Central memory CD8-positive, alpha-beta T cell (primary cell): ENCODE measurements at regions not wholly inside any gene's neighbourhood (a gene's known extent, or its start where the extent isn't known, plus 50 kb on each side); places are given as distances from the start of the nearest gene placed in this dataset.
"Not testable (repeated sequence)": the region's sequence is repeated elsewhere in the genome, so short reads cannot be mapped to it uniquely, and the experiment has no call there.

ENCODE experiments used
- ATAC-seq: fragments of 150-1000 bp; cut with Tn5 transposase; replicated peaks from 2 replicates; pipeline ENCODE4 v1.10.0; 2022; ENCODE audit warnings: mild to moderate bottlenecking, moderate FRiP score, moderate number of reproducible peaks; ENCODE audit not compliant: poor library complexity, severe bottlenecking; ENCODE audit errors: extremely low read depth
- DNase-seq, 2 donors: peaks; one replicate each; pipeline ENCODE4 v3.0.0; 2021; ENCODE audit warnings: low spot score in 2 of 2
- H3K27ac Mint-ChIP-seq: one replicate; pipeline ENCODE4 v1.8.0; 2022; ENCODE audit warnings: low read depth, mild to moderate bottlenecking, moderate library complexity, mixed read lengths
- H3K27me3 Mint-ChIP-seq: one replicate; pipeline ENCODE4 v1.8.0; 2022; ENCODE audit warnings: mixed read lengths
- H3K36me3 Mint-ChIP-seq: one replicate; pipeline ENCODE4 v1.8.0; 2022; ENCODE audit warnings: mild to moderate bottlenecking, moderate library complexity, mixed read lengths; ENCODE audit not compliant: insufficient read depth
- H3K4me1 Mint-ChIP-seq: one replicate; pipeline ENCODE4 v1.8.0; 2022; ENCODE audit warnings: mixed read lengths
- H3K4me3 Mint-ChIP-seq: one replicate; pipeline ENCODE4 v1.8.0; 2022; ENCODE audit warnings: mild to moderate bottlenecking, moderate library complexity, mixed read lengths
- H3K9me3 Mint-ChIP-seq: one replicate; pipeline ENCODE4 v1.8.0; 2022; ENCODE audit warnings: mixed read lengths

DNA sequence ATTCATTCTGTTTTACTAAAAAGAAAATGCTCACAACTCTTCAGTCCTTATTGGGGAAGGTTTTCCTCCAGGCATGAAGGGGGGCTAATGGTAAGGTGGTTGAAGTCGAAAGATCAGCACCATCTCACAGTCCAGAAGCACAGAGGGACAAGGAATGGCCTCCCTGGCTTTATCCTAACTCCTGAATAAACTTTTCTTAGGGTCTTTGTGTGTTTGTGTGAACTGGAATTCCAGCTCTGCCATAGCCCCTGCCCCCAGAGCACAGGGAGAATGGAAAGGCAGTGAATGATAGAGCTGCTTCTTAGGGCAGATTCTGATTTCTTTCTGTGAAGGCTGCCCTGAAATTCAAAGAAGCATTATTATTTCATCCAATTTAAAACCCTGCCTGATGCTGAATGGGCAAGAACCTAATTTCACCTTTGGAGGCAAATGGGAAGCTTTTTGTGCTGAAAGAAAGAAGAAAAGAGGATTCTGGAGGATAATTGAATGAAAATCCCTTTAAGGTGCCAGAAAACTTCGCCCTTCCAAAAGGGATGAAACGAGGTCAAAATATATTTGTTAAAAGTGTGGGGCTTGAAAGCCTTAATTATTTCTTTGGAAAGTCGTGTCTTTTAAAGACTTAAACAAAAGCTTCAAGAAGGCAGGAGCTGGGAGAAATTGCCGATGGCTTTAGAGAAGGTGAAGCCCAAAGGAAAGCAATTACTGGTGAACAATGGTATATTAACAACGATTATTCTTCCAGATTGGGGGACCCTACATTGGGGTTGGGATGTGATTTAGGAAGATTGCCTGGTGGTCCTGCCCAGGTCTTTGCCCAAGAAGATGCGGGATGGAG is 259.9 kb upstream of the RGMA start:
- no peak overlapping the region for H3K4me3 Mint-ChIP-seq
- ATAC-seq (no peak), DNase-seq (no peak)
- no peaks in the 10 kb centered on the region for H3K9me3 Mint-ChIP-seq
- H3K27ac Mint-ChIP-seq, result no peak overlapping the region
- no peaks in the 10 kb centered on the region for H3K36me3 Mint-ChIP-seq
- peaks cover 60% of the 10 kb centered on the region for H3K27me3 Mint-ChIP-seq
- H3K4me1 Mint-ChIP-seq, result no peaks in the 10 kb centered on the region

DNA sequence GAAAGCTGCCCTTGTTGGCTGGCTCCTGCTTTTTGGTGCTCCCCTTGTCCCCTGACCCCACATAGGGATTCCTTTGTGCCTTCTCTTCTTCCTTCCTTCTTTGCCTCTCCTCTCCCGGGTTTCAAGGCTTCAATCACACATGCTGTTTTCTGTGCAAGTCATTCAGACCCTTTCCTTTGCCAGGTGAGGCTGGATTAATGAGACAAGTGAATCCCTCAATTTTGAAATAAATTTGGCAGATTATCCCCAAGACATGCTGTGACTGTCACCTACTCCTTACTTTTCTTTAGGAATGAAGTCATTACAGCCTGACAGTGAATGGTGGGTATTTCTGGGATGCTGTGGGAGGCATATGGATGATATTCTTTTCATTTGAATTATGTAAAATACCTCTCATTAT is 259.0 kb upstream of the RGMA start:
- Mint-ChIP-seq H3K9me3 (no peaks in the 10 kb centered on the region), H3K4me1 (no peaks in the 10 kb centered on the region), H3K36me3 (no peaks in the 10 kb centered on the region), H3K4me3 (no peak overlapping the region), H3K27ac (no peak overlapping the region), H3K27me3 (peaks cover 68% of the 10 kb centered on the region)
- ATAC-seq (no peak), DNase-seq (no peak)

DNA sequence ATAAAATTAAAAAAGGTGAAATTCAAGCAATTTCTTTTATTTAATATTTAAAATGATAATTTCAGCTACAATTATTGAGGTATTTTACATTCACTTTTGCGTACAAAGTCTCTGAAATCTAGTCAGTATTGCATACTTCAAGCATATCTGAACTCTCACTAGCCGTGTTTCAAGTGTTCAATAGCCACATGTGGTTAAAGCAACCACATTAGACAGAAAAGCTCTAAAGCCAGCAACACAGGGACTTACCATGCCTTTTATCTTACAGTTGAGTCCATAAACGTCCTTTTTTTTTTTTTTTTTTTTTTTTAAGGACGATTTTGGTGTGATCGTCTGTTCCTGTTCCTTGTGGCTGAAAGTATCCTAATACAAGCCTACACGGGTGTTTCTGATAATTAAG is 257.0 kb upstream of the RGMA start:
- Mint-ChIP-seq H3K4me3 (no peak overlapping the region), H3K36me3 (no peaks in the 10 kb centered on the region), H3K9me3 (no peaks in the 10 kb centered on the region), H3K4me1 (no peaks in the 10 kb centered on the region), H3K27ac (no peak overlapping the region), H3K27me3 (peaks cover 76% of the 10 kb centered on the region)
- no peak for ATAC-seq
- no peak for DNase-seq

DNA sequence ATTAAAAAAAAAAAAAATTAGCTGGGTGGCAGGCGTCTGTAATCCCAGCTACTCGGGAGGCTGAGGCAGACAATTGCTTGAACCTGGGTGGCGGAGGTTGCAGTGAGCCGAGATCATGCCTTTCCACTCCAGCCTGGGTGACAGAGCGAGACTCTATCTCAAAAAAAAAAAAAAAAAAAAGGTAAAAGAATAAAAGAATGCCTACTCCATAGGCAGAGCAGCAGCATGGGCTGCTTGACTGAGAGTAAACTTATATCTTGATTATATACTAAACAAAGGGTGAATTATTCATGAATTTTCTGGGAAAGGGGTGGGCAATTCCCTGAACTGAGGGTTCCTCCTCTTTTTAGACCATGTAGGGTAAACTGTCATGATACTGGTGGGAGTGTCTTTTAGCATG is 254.4 kb upstream of the RGMA start:
- ATAC-seq, H3K4me3 Mint-ChIP-seq, DNase-seq, H3K36me3 Mint-ChIP-seq, H3K9me3 Mint-ChIP-seq, H3K27ac Mint-ChIP-seq, H3K4me1 Mint-ChIP-seq: not testable (repeated sequence)
- H3K27me3 Mint-ChIP-seq, result peaks cover 63% of the 10 kb centered on the region

DNA sequence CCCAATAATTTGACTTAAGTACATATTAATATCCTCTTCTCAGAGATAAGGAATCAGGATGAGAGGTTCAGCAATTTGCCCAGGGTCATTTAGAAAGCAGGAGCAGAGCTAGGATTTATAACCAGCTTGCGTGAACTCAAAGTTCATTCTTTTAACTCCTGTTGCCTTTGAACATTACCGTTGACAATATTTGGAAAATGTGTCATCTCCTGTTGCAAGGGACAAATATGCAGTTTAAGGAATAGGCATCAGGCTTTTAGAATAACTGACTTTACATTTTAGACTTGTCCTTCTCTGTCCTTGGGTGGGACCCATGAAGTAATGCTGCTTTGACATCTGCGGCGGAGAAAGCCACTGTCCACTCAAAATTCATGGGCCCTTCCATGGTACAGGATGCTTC is 252.2 kb upstream of the RGMA start:
- H3K27ac Mint-ChIP-seq, result no peak overlapping the region
- no peaks in the 10 kb centered on the region for H3K9me3 Mint-ChIP-seq
- no peaks in the 10 kb centered on the region for H3K4me1 Mint-ChIP-seq
- H3K4me3 Mint-ChIP-seq, result no peak overlapping the region
- H3K27me3 Mint-ChIP-seq, result peaks cover 59% of the 10 kb centered on the region
- DNase-seq (no peak), ATAC-seq (no peak)
- H3K36me3 Mint-ChIP-seq, result no peaks in the 10 kb centered on the region

DNA sequence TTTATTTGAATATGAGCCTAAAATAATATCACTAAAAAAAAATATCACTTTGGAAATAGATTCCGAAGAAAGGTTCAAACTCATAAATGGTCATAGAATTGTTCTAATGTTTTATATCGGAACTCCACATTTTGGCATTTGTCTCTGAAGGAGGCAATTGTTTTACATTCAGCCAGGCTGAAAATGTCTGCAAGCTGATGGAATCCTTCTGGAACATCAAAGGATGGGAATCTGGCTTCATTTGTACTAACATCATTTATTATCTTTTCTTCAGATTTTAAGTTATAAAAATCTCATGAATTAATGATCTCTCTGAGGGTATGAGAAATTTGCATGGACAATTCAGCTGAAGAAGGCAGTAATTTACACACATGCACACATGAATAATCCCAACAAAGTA is 251.4 kb upstream of the RGMA start:
- Mint-ChIP-seq H3K27ac (no peak overlapping the region), H3K27me3 (peaks cover 66% of the 10 kb centered on the region), H3K36me3 (no peaks in the 10 kb centered on the region), H3K9me3 (no peaks in the 10 kb centered on the region), H3K4me3 (no peak overlapping the region), H3K4me1 (no peaks in the 10 kb centered on the region)
- ATAC-seq, result no peak
- no peak for DNase-seq

DNA sequence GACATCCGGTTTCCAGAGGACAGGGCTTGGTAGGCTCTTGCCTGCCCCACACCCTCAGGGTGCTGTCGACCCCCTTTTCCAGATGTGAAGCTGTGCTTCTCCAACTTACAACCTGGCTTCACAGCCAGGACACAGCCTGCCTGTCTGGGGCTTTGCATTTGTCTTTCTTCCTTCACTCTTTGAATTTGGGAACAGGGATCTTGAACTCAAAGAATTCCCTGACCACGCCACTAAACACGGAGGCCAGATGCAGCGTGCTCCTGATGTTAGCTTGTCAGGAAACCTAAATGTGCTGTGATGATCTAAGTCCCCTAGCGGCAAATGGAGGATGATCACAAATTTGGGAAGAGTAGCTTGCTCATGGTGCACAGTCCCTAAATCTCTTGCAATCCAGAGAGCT is 244.8 kb upstream of the RGMA start:
- Mint-ChIP-seq H3K27me3 (peaks cover 71% of the 10 kb centered on the region), H3K4me1 (no peaks in the 10 kb centered on the region), H3K9me3 (no peaks in the 10 kb centered on the region), H3K4me3 (no peak overlapping the region), H3K36me3 (no peaks in the 10 kb centered on the region), H3K27ac (no peak overlapping the region)
- ATAC-seq (no peak), DNase-seq (no peak)

DNA sequence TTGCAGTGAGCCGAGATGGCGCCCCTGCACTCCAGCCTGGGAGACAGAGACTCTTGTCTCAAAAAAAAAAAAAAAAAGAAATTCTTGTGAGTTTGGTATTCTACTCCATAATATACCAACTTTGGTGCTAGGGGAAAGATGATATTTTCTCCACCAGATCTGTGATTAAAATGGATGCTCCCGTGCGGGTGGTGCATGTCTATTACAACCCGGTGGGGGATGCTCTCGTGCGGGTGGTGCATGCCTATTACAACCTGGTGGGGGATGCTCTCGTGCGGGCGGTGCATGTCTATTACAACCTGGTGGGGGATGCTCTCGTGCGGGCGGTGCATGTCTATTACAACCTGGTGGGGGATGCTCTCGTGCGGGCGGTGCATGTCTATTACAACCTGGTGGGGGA is 244.1 kb upstream of the RGMA start:
- H3K27ac Mint-ChIP-seq, ATAC-seq, H3K4me3 Mint-ChIP-seq, DNase-seq, H3K4me1 Mint-ChIP-seq, H3K36me3 Mint-ChIP-seq, H3K9me3 Mint-ChIP-seq: not testable (repeated sequence)
- H3K27me3 Mint-ChIP-seq, result peaks cover 71% of the 10 kb centered on the region

DNA sequence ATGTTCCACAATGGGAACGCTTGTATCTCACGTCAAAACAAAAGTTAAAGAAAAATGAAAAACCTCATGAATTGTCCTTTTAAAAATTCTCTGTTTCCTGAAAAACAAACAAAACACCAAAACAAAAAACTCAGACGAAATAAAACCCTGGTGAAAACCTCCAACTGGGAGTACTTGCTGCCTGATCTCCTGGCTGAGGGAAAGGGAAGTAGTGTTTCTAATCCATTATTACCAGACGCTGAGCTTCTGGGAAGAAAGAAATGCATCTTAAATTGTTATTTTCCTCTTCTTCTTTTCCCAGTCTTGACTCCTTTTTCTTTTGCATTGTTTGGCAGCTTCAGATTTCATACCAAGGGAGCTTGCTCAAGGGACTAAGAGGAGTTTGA is 243.2 kb upstream of the RGMA start:
- Mint-ChIP-seq H3K27me3 (peaks cover 71% of the 10 kb centered on the region), H3K36me3 (no peaks in the 10 kb centered on the region), H3K4me1 (no peaks in the 10 kb centered on the region), H3K4me3 (no peak overlapping the region), H3K9me3 (no peaks in the 10 kb centered on the region), H3K27ac (no peak overlapping the region)
- no peak for ATAC-seq
- DNase-seq, result no peak

DNA sequence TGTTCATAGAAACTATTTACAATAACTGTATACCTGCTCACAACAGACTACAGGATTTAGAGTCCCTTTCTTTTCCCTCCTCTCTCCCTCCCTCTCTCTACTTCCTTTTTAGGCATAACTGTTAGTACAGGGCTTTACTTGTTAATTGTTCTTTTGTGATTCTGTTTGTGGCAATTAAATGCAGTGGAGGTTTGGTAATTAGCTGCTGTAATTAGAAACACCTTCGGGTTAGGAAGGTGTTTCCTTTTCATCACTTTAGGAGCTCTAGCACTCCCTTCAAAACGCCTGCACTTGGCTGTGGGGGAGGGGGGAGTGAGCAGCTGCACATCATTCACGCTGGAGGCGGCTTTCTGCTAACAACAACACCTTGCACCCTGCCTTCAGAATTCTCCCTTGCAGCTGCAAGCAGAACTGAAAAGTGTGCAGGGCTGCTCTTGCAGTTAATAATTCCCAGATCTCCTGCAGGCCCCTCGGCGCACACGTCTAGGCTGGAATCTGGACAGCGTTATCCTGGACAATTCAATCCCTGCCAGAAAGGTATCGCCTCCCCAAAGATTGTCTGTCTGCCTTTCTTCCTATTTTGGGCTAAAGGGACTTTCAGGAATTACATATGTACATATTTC is 242.6 kb upstream of the RGMA start:
- Mint-ChIP-seq H3K4me1 (no peaks in the 10 kb centered on the region), H3K9me3 (no peaks in the 10 kb centered on the region), H3K36me3 (no peaks in the 10 kb centered on the region), H3K27ac (no peak overlapping the region), H3K27me3 (peaks cover 71% of the 10 kb centered on the region), H3K4me3 (no peak overlapping the region)
- ATAC-seq (no peak), DNase-seq (no peak)

DNA sequence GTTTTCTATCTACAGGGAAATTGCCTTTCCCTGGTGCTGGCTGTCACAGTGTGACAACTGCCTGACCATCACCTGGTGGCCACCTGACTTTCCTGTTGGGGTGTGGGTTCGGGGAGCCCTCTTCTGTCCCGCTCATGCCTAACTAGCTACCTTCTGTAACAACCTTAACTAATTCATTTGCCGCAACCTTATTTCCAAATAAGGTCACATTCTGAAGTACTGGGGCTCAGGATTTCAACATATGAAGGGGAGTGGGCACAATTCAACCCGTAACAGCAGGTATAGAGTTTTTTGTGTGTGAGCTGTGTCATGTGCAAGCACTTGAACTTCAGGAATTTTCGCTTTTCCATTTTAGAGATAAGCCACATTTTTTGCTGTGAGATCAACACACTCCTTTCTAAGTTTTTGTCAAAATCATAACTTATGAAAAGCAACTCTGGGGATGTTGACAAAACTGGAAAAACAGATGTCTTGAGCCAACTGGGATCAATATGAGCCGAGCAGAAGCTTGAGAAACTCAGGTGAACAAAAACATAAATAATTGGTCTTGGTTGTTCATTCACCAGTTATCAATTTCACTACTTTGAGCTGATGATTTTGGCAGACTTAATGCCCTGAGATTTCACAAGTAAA is 242.0 kb upstream of the RGMA start:
- Mint-ChIP-seq H3K9me3 (no peaks in the 10 kb centered on the region), H3K36me3 (no peaks in the 10 kb centered on the region), H3K4me1 (no peaks in the 10 kb centered on the region), H3K4me3 (no peak overlapping the region), H3K27me3 (peaks cover 64% of the 10 kb centered on the region), H3K27ac (no peak overlapping the region)
- ATAC-seq (no peak), DNase-seq (no peak)

DNA sequence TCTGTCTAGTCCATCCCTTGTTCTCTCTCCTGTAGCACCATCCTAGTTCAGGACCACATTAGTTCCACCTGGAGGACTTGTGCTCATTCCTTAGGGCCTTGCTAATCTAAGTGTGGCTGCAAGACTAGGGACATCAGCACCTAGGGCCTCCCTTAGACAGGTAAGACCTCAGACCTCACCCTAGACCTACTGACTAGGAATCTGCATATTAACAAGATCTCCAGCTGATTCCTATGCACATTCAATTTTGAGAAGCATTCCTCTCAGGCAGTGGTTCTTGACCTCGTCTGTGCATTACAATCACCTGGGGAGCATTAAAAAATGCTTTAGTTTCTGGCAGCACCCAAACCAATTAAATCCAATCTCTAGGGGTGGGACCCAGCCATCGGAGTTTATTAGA is 238.4 kb upstream of the RGMA start:
- H3K4me3 Mint-ChIP-seq, result no peak overlapping the region
- H3K27me3 Mint-ChIP-seq, result peaks cover 30% of the 10 kb centered on the region
- no peaks in the 10 kb centered on the region for H3K4me1 Mint-ChIP-seq
- no peaks in the 10 kb centered on the region for H3K9me3 Mint-ChIP-seq
- H3K27ac Mint-ChIP-seq, result no peak overlapping the region
- H3K36me3 Mint-ChIP-seq, result no peaks in the 10 kb centered on the region
- ATAC-seq (no peak), DNase-seq (no peak)
